ENCODE measurements at regions not wholly inside any gene's neighbourhood (a gene's known extent, or its start where the extent isn't known, plus 50 kb on each side); places are given as distances from the start of the nearest gene placed in this dataset.

- Histone ChIP-seq H3K4me1 (ENCODE audit: insufficient read depth, low read length) (no peaks in the 10 kb centered on the region), H3K14ac (ENCODE audit: insufficient read depth, low read length) (no peak overlapping the region), H2BK120ac (ENCODE audit: low read depth, low read length, poor library complexity, severe bottlenecking) (no peak overlapping the region), H3K18ac (ENCODE audit: insufficient read length, low read depth, low read length) (no peak overlapping the region), H3K56ac (ENCODE audit: insufficient read length, low read depth, low read length) (no peak overlapping the region), H2BK15ac (ENCODE audit: low read depth, low read length) (no peak overlapping the region), H4K5ac (ENCODE audit: insufficient read length, low read depth, low read length) (no peak overlapping the region), H2BK20ac (ENCODE audit: low read depth, low read length, poor library complexity, severe bottlenecking) (no peak overlapping the region), H3K9me3 (ENCODE audit: control insufficient read depth, low read depth, low read length) (no peaks in the 10 kb centered on the region), H3T11ph (ENCODE audit: low read length) (no peak overlapping the region), H4K8ac (replicated peaks; ENCODE audit: insufficient read length, low read depth, low read length) (no peak overlapping the region), H3K27me3 (ENCODE audit: insufficient read depth, low read length) (no peaks in the 10 kb centered on the region), H4K91ac (ENCODE audit: insufficient read length, low read depth, low read length) (no peak overlapping the region), H2BK5ac (ENCODE audit: insufficient read length, low read length) (no peak overlapping the region), H2BK12ac (ENCODE audit: insufficient read length, low read depth, low read length) (no peak overlapping the region), H3K4ac (ENCODE audit: low read depth, low read length) (no peak overlapping the region), H4K20me1 (ENCODE audit: control insufficient read depth, insufficient read depth, insufficient read length) (no peaks in the 10 kb centered on the region), H3K4me2 (ENCODE audit: insufficient read depth, insufficient read length, low read length) (no peak overlapping the region), H3K23ac (ENCODE audit: insufficient read length, low read depth, low read length) (no peak overlapping the region), H2AK5ac (ENCODE audit: insufficient read length, low read length) (no peak overlapping the region), H3K27ac (ENCODE audit: insufficient read length, low read depth, low read length) (no peak overlapping the region), H3K79me2 (ENCODE audit: insufficient read depth, low read length) (no peaks in the 10 kb centered on the region), H3K9ac (ENCODE audit: extremely low read depth, insufficient read length, low read length) (no peak overlapping the region), H3K23me2 (ENCODE audit: insufficient read length, low read depth, low read length, poor library complexity, severe bottlenecking) (no peaks in the 10 kb centered on the region), H3K79me1 (ENCODE audit: insufficient read depth, low read depth, low read length, poor library complexity, severe bottlenecking) (no peaks in the 10 kb centered on the region), H2AFZ (ENCODE audit: low read length) (no peak overlapping the region)
- 0 out of 4 replicates have a peak, but pooled peaks cover 0 to 3% of the 10 kb centered on the region in 2 experiments for H3K4me1 Mint-ChIP-seq
- no peak overlapping the region for H3K27ac Mint-ChIP-seq
- no peaks in the 10 kb centered on the region; the same call in none of the 2 replicates for H3K27me3 Mint-ChIP-seq (ENCODE audit: low read depth)
- no peaks in the 10 kb centered on the region for H3K36me3 Mint-ChIP-seq (ENCODE audit: insufficient read depth in 1 of 3, low read depth in 3 of 3)
- WGBS (ENCODE audit: extremely low coverage, insufficient read length, low lambda C conversion rate) = no CpG with 5 or more reads among the region's 1 CpG
- TF ChIP-seq CTCF (conservative IDR thresholded peaks at IDR 0.05) = no peak
- H3K4me3 Mint-ChIP-seq = no peak overlapping the region
- H3K9me3 Mint-ChIP-seq = no peaks in the 10 kb centered on the region
- no peak for DNase-seq
Observed at GRCh38 chr1:182264185-182264584, 127.4 kb downstream of the GLUL start.

All from H9 (cell line).